RWPE1 (cell line): ENCODE measurements at regions not wholly inside any gene's neighbourhood (a gene's known extent, or its start where the extent isn't known, plus 50 kb on each side); places are given as distances from the start of the nearest gene placed in this dataset.

Source experiments
- CTCF ChIA-PET: fragments of 350-600 bp; sonication (Branson Sonifier 250); formaldehyde crosslinking; extraction: SDS; loops from one replicate; lab custom pipeline; 2021; lab: Yijun Ruan, JAX
- POLR2A ChIA-PET: fragments of 400-600 bp; formaldehyde crosslinking; extraction: SDS; loops from one replicate; lab custom pipeline; 2020; ENCODE audit warnings: antibody characterized with exemption; ENCODE audit not compliant: low non-redundant PET; lab: Yijun Ruan, JAX
- DNase-seq: peaks from one replicate; pipeline ENCODE4 v3.0.0; 2012; ENCODE audit warnings: low spot score
- H3K27ac ChIP-seq: fragments of 450-650 bp; 2 replicates; pipeline ENCODE4 v1.5.1; 2017
- CTCF ChIP-seq: fragments of 450-650 bp; conservative IDR thresholded peaks from 2 replicates; pipeline ENCODE4 v1.5.1; 2017; ENCODE audit warnings: low read depth, mild to moderate bottlenecking

GRCh38 chr2:45115181-45115580, 105.9 kb upstream of the SIX2 start:
- POLR2A ChIA-PET, result no interaction called here
- CTCF ChIA-PET, result interaction anchor here (0.6 kb wide), 1 partner anchor 500 kb away, joined by 5 read pairs; no protein-coding TSS in a partner anchor

GRCh38 chr2:45114221-45114955, 105.1 kb upstream of the SIX2 start:
- TF ChIP-seq CTCF, result no peak
- CTCF ChIA-PET, result no interaction called here
- no peak overlapping the region for H3K27ac ChIP-seq
- no peak for DNase-seq
- POLR2A ChIA-PET, result no interaction called here

More at GRCh38 chr2:45115181-45115580, 105.9 kb upstream of the SIX2 start:
- no peak for TF ChIP-seq CTCF
- no peak for DNase-seq
- no peak overlapping the region for H3K27ac ChIP-seq

GRCh38 chr2:45112750-45113149, 103.5 kb upstream of the SIX2 start:
- no peak overlapping the region for H3K27ac ChIP-seq
- TF ChIP-seq CTCF, result no peak
- POLR2A ChIA-PET, result no interaction called here
- no peak for DNase-seq
- CTCF ChIA-PET, result interaction anchor here (0.5 kb wide), 1 partner anchor 788 kb away, joined by 3 read pairs; no protein-coding TSS in a partner anchor

- no peak overlapping the region for H3K27ac ChIP-seq
- no peak for DNase-seq
- TF ChIP-seq CTCF, result no peak
- POLR2A ChIA-PET, result no interaction called here
- CTCF ChIA-PET, result interaction anchor here (0.6 to 1.1 kb wide), 2 partner anchors 17 to 67 kb away, joined by 3 to 8 read pairs; no protein-coding TSS in a partner anchor
Observed at GRCh38 chr2:45105050-45105582, 95.9 kb upstream of the SIX2 start.

- TF ChIP-seq CTCF, result no peak
- CTCF ChIA-PET, result interaction anchor here (0.6 kb wide), 1 partner anchor 66 kb away, joined by 8 read pairs; no protein-coding TSS in a partner anchor
- no peak for DNase-seq
- POLR2A ChIA-PET, result no interaction called here
- H3K27ac ChIP-seq, result no peak overlapping the region
Observed at GRCh38 chr2:45104429-45104828, 95.2 kb upstream of the SIX2 start.

GRCh38 chr2:45103351-45104345, 94.4 kb upstream of the SIX2 start:
- no peak for TF ChIP-seq CTCF
- no peak for DNase-seq
- POLR2A ChIA-PET, result no interaction called here
- H3K27ac ChIP-seq, result no peak overlapping the region
- CTCF ChIA-PET, result no interaction called here
